ENCODE measurements at regions not wholly inside any gene's neighbourhood (a gene's known extent, or its start where the extent isn't known, plus 50 kb on each side); places are given as distances from the start of the nearest gene placed in this dataset.

DNA sequence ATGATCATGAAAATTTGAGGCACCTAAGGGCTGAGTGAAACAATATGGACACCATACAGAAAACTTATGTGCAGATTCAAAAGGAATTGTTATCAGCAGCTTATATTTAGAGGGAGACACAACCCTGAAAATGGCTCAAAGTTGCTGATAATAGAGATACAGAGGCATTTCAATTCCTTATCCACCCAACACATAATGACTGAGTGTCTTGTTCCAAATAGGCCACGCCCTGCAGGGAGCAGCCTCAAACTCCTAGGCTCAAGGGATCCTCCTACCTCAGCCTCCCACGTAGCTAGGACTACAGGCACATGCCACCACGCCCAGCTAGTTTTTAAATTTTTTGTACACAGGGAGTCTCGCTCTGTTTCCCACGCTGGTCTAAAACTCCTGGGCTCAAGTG lies 79.0 kb downstream of the LBH start:
- no peaks in the 10 kb centered on the region for H3K27me3 Mint-ChIP-seq
- CTCF ChIA-PET: interaction anchor here (0.6 to 1.1 kb wide), 2 partner anchors 12 to 49 kb away, joined by 3 to 4 read pairs; no protein-coding TSS in a partner anchor
- no peak overlapping the region for H3K27ac Mint-ChIP-seq
- H3K4me1 Mint-ChIP-seq: peaks cover 22% of the 10 kb centered on the region
- H3K36me3 Mint-ChIP-seq: peaks cover 6% of the 10 kb centered on the region
- no peak for DNase-seq
- H3K4me3 Mint-ChIP-seq: no peak overlapping the region
- peaks cover 12% of the 10 kb centered on the region for H3K9me3 Mint-ChIP-seq

DNA sequence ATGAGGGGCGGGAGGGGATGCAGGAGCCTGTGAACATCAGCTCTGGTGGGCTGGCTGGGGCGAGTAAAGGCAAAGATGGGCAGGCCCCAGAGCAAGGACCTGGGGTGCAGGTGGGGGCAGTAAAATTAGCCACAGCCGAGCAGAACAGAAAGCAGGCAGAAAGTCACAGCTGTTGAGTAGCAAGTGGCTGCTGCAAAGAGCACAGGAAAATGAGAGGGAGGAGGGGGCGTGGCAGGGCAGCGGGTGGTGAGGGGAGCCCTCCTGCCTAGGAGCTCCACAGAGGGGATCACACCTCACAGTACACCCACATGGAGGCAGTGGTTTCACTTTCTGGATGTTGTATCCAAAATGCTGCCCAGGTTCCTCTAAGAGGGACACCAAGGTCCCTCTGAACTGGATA lies 79.6 kb downstream of the LBH start:
- no peak for DNase-seq
- Mint-ChIP-seq H3K4me1 (peaks cover 27% of the 10 kb centered on the region), H3K27ac (no peak overlapping the region), H3K36me3 (peaks cover 6% of the 10 kb centered on the region), H3K27me3 (no peaks in the 10 kb centered on the region), H3K4me3 (no peak overlapping the region), H3K9me3 (peaks cover 12% of the 10 kb centered on the region)
- CTCF ChIA-PET: interaction anchor here (0.6 kb wide), 1 partner anchor 49 kb away, joined by 3 read pairs; no protein-coding TSS in a partner anchor

GRCh38 chr2:30311711-30312110 lies 80.4 kb downstream of the LBH start:
- CTCF ChIA-PET: no interaction called here
- H3K27me3 Mint-ChIP-seq: no peaks in the 10 kb centered on the region
- H3K4me3 Mint-ChIP-seq: no peak overlapping the region
- H3K9me3 Mint-ChIP-seq: peaks cover 10% of the 10 kb centered on the region
- no peak overlapping the region for H3K27ac Mint-ChIP-seq
- no peak for DNase-seq
- peaks cover 34% of the 10 kb centered on the region for H3K4me1 Mint-ChIP-seq
- H3K36me3 Mint-ChIP-seq: peaks cover 6% of the 10 kb centered on the region

DNA sequence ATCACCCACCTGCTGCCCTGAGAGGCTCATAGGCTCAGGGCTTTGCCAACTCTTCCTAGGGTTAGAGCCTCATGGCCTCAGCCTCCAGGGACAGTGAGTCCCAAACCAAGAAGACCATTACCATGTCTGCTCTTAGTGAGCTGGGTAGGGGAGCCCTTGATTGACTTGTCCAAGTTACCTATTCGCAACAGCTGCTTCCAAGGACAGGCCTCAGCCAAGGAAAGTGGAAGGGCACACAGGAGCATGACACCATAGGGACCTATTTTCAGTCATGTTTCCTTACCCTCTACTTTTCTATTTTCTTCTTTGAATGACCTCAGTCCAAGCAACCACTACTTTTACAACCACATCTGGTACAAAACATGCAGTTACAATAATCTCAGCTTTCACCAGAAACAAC lies 81.6 kb downstream of the LBH start:
- CTCF ChIA-PET: interaction anchor here (1.2 kb wide), 1 partner anchor 21 kb away, joined by 3 read pairs; no protein-coding TSS in a partner anchor
- Mint-ChIP-seq H3K27ac (no peak overlapping the region), H3K4me1 (peaks cover 34% of the 10 kb centered on the region)

DNA sequence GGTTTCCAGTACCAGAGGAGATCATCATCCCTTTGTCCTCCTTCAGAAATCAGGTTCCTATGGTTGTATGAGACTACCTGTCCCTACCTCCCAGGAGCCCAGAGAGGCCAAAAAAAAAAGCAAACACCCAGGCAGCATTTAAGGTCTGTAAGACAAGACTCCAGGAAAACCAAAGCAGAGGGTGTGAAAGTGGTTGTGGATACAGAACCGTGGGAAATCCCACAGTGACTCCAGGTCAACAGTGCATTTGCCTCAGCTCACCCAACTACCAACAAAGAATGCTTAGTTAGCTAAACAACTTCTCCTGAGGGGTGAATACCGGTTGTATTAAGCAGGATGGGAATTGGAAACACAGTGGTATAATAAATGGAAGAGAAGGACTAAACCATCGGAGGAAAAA lies 83.6 kb downstream of the LBH start:
- Mint-ChIP-seq H3K27ac (peak overlapping the region; percentile 28), H3K4me3 (no peak overlapping the region), H3K9me3 (peaks cover 8% of the 10 kb centered on the region), H3K27me3 (no peaks in the 10 kb centered on the region), H3K4me1 (peaks cover 34% of the 10 kb centered on the region), H3K36me3 (peaks cover 6% of the 10 kb centered on the region)
- CTCF ChIA-PET: no interaction called here
- DNase-seq: no peak

More for the DNA sequence above, 81.6 kb downstream of the LBH start:
- Mint-ChIP-seq H3K36me3 (peaks cover 6% of the 10 kb centered on the region), H3K9me3 (peaks cover 8% of the 10 kb centered on the region), H3K4me3 (no peak overlapping the region), H3K27me3 (no peaks in the 10 kb centered on the region)
- no peak for DNase-seq

- Mint-ChIP-seq H3K27me3 (no peaks in the 10 kb centered on the region), H3K27ac (peak overlapping the region; percentile 87), H3K4me1 (peaks cover 29% of the 10 kb centered on the region), H3K9me3 (peaks cover 8% of the 10 kb centered on the region), H3K36me3 (peaks cover 6% of the 10 kb centered on the region), H3K4me3 (no peak overlapping the region)
- DNase-seq: peak; percentile 29
- CTCF ChIA-PET: no interaction called here
Measured at GRCh38 chr2:30315391-30316063, 84.2 kb downstream of the LBH start.

DNA sequence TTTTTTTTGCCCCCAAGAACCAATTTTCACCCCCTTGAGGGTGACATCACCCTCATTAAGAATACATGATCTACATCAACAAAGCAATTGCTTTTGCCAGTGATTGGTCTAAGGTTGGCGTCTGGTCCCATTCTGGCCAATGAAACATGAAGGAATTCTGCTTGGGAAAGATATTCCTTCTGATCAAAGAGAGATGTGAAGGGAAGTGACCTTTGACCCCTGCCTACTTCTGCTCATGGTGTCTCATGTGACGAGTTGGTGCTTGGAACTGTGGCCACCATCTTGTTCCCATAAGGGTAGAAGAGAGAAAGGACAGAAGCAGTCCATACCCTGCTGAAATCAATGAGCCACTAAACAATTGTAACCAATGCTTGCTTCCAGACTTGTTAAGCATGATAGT lies 85.1 kb downstream of the LBH start:
- no peak for DNase-seq
- Mint-ChIP-seq H3K36me3 (peaks cover 6% of the 10 kb centered on the region), H3K4me1 (peaks cover 23% of the 10 kb centered on the region), H3K4me3 (no peak overlapping the region), H3K9me3 (peaks cover 8% of the 10 kb centered on the region), H3K27me3 (peaks cover 3% of the 10 kb centered on the region), H3K27ac (no peak overlapping the region)
- CTCF ChIA-PET: no interaction called here

GRCh38 chr2:30318987-30319782 lies 87.9 kb downstream of the LBH start:
- CTCF ChIA-PET: no interaction called here
- peaks cover 8% of the 10 kb centered on the region for H3K9me3 Mint-ChIP-seq
- DNase-seq: no peak
- H3K27ac Mint-ChIP-seq: no peak overlapping the region
- H3K4me1 Mint-ChIP-seq: peaks cover 26% of the 10 kb centered on the region
- peaks cover 6% of the 10 kb centered on the region for H3K36me3 Mint-ChIP-seq
- no peak overlapping the region for H3K4me3 Mint-ChIP-seq
- H3K27me3 Mint-ChIP-seq: peaks cover 6% of the 10 kb centered on the region

- H3K27me3 Mint-ChIP-seq: peaks cover 6% of the 10 kb centered on the region
- H3K4me1 Mint-ChIP-seq: peaks cover 16% of the 10 kb centered on the region
- H3K4me3 Mint-ChIP-seq: no peak overlapping the region
- no peak for DNase-seq
- no peaks in the 10 kb centered on the region for H3K9me3 Mint-ChIP-seq
- H3K27ac Mint-ChIP-seq: no peak overlapping the region
- no peaks in the 10 kb centered on the region for H3K36me3 Mint-ChIP-seq
- CTCF ChIA-PET: interaction anchor here (1.5 kb wide), 1 partner anchor 13 kb away, joined by 3 read pairs; no protein-coding TSS in a partner anchor
Measured at GRCh38 chr2:30321466-30321865, 90.1 kb downstream of the LBH start.

- Mint-ChIP-seq H3K27me3 (peaks cover 6% of the 10 kb centered on the region), H3K36me3 (no peaks in the 10 kb centered on the region), H3K27ac (no peak overlapping the region), H3K4me3 (no peak overlapping the region), H3K9me3 (no peaks in the 10 kb centered on the region), H3K4me1 (peaks cover 14% of the 10 kb centered on the region)
- CTCF ChIA-PET: interaction anchor here (1.4 kb wide), 1 partner anchor 10 kb away, joined by 4 read pairs; no protein-coding TSS in a partner anchor
- DNase-seq: no peak
Measured at GRCh38 chr2:30323499-30323898, 92.2 kb downstream of the LBH start.

- peaks cover 6% of the 10 kb centered on the region for H3K27me3 Mint-ChIP-seq
- H3K4me3 Mint-ChIP-seq: no peak overlapping the region
- no peaks in the 10 kb centered on the region for H3K9me3 Mint-ChIP-seq
- H3K4me1 Mint-ChIP-seq: peaks cover 14% of the 10 kb centered on the region
- CTCF ChIA-PET: interaction anchor here (1.4 kb wide), 1 partner anchor 9 kb away, joined by 4 read pairs; no protein-coding TSS in a partner anchor
- no peak for DNase-seq
- no peaks in the 10 kb centered on the region for H3K36me3 Mint-ChIP-seq
- no peak overlapping the region for H3K27ac Mint-ChIP-seq
Measured at GRCh38 chr2:30324245-30324908, 93.0 kb downstream of the LBH start.

DNA sequence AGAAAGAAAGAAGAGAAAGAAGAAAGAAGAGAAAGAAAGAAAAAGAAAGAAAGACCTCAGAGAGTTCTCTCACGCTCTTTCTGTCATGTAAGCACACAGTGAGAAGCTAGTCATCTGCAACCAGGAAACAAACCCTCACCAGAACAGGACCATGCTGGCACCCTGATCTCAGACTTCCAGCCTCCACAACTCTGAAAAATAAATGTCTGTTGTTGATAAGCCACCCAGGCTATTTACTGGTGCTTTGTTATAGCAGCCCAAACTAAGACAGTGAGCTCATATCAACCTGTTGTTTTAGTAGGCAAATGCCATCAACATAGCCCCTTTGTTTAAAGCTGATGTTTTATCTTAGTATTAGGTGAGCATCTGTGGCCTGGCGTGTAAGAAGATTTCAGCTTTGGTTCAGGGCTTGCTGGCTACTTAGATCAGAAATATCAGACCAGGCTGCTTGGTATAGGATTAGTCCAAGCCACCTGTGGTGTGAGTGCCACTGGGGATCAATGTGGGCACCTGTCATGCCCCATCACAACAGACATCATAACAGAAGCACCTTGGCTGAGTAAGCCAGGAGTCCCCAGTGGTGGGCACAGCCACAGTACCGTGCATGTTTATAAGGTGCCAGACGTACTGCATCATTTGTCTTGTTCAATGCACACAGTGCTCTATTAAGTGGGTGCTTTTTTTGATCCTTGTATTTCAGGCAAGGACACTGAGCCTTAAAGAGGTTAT lies 94.4 kb downstream of the LBH start:
- no peak for DNase-seq
- no peak overlapping the region for H3K27ac Mint-ChIP-seq
- H3K9me3 Mint-ChIP-seq: no peaks in the 10 kb centered on the region
- H3K4me1 Mint-ChIP-seq: peaks cover 18% of the 10 kb centered on the region
- CTCF ChIA-PET: interaction anchor here (1.0 to 1.4 kb wide), 2 partner anchors 8 to 87 kb away, joined by 3 to 4 read pairs; no protein-coding TSS in a partner anchor
- no peak overlapping the region for H3K4me3 Mint-ChIP-seq
- peaks cover 6% of the 10 kb centered on the region for H3K27me3 Mint-ChIP-seq
- H3K36me3 Mint-ChIP-seq: no peaks in the 10 kb centered on the region

GRCh38 chr2:30326497-30326896 lies 95.2 kb downstream of the LBH start:
- Mint-ChIP-seq H3K4me1 (peaks cover 17% of the 10 kb centered on the region), H3K9me3 (no peaks in the 10 kb centered on the region), H3K27ac (no peak overlapping the region), H3K4me3 (no peak overlapping the region), H3K36me3 (no peaks in the 10 kb centered on the region), H3K27me3 (peaks cover 2% of the 10 kb centered on the region)
- CTCF ChIA-PET: interaction anchor here (1.4 kb wide), 1 partner anchor 8 kb away, joined by 4 read pairs; no protein-coding TSS in a partner anchor
- no peak for DNase-seq

DNA sequence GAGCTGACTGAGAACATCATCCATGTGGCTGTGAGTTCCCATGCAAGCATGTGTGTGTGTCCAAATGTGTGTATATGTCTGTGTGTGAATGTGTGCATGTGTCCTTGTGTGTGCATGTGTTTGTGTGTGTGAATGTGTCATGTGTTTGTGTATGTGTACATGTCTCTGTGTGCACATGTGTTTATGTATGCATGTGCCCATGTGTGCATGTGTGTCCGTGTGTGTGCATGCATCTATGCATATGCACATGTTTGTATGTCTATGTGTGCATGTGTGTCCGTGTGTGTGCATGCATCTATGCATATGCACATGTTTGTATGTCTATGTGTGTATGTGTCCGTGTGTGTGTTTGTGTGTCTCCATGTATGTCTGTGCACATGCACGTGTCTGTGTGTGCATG lies 99.7 kb downstream of the LBH start:
- Mint-ChIP-seq H3K27me3 (no peaks in the 10 kb centered on the region), H3K4me1 (peaks cover 48% of the 10 kb centered on the region), H3K4me3 (no peak overlapping the region), H3K27ac (no peak overlapping the region), H3K9me3 (no peaks in the 10 kb centered on the region), H3K36me3 (no peaks in the 10 kb centered on the region)
- no peak for DNase-seq
- CTCF ChIA-PET: no interaction called here
